AG08395 (cell line): ENCODE measurements at regions not wholly inside any gene's neighbourhood (a gene's known extent, or its start where the extent isn't known, plus 50 kb on each side); places are given as distances from the start of the nearest gene placed in this dataset.
A peak's percentile ranks its signal among the peaks of the same experiment; 100 is the strongest.

Experiments used
- DNase-seq: peaks from one replicate; pipeline ENCODE4 v3.0.0; 2012; ENCODE audit warnings: mixed read lengths, low spot score

- peak; percentile 50 for DNase-seq
Observed at GRCh38 chr5:67414712-67415111, 218.1 kb upstream of the CD180 start.

DNA sequence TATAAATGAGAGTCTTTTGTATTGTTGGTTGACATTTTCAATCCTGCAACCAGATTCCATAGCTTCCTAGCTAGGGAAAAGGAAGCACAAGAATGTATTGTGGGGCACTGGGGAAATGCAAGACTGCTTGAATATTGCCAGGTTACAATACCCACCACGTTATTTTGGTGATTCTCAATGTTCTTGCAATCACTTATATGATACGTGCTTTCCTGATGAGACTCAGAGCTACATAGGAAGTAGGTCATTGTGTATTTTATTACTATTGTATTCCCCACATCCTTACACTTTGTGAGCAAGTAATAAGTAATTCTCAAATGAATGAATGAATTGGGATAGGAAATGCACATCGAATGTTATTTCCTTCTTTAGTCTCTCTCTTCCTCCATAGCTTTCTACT is 217.1 kb upstream of the CD180 start:
- DNase-seq = no peak

- no peak for DNase-seq
Observed at GRCh38 chr5:67409126-67409777, 212.7 kb upstream of the CD180 start.

DNA sequence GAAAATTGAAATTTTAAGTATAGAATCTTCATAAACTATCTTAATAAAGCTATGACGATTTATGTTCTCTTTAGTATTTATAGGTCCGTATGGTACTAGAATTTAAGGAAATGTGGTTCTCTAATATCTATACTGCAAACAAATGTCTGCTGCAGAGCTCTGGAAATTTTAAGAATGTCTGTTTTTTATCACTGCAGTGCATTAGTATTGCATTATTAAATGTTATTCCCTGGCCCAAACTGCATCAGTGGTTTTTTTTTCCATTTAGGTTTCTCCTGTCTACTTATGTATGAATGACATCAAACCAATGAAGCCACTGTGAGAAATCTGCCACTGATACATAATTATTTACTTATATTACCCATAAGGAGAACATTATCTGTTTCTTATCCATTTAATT is 211.4 kb upstream of the CD180 start:
- no peak for DNase-seq

DNA sequence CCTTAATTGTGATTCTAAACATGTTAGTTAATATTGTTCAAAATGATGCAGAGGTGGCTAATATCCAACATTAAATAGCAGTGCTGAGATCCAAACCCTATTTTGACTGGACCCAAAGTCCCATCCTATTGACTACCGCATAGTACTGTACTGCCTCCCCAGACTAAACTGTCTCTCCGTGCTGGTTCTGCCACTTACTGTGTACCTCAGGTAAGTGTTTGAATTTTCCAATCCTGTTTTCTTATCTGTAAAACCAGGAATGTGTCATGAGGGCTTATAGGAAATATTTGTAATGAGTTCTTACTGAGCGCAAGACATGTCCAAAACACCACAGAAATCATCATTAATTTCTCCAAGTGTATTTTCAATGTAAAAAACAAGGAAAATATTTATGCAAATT is 209.2 kb upstream of the CD180 start:
- DNase-seq = no peak

DNA sequence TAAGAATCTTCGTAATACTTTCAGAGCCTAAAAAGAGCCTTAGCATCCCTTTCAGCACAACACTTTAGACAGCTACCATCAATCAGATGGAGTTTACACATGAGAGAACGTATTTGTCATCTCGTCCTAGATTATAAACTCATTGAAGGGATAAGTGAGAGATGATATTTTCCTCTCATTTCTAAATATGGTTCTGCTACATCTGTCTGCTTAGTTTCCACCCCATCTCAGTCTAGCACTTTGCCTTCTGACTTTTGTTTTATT is 208.4 kb upstream of the CD180 start:
- DNase-seq = no peak

DNA sequence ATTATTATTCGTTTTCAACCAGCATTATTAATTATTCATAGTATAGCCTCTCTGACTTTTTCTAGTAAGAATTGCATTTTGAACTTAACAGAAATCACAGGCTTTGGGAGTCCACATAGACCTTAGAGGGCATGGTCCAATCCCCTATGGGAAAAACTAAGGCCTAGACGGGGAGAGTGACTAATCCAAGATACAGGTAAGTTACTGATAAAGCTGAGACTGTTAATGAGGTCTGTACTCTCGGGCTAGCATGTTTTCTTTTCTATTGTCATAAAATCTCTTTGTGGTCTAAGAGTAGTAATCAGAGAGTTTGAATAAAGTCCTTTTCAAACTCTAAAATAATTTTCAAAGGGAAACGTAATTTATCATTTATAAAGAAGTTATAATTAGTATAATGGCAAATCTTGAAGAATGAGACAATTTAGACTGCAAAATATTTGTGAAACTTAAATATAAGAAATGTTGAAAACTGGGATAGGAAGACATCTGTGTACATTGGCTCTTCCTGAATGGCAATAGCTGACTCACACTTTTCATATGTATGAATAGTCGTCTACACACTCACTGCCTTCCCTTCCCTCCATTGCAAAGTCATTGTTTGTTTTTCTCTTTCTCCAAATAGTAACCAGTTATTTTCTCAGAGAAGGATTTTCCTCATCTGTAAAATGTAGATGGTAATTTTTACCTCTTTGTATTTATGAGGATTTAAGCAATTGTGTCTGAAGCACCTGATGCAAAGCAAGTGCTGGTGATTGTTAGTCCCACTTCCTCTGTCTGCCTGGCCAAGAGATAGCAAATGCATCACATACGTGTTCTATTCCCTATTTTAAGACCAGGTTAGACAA is 207.9 kb upstream of the CD180 start:
- no peak for DNase-seq

- DNase-seq = no peak
Observed at GRCh38 chr5:67402526-67402925, 205.9 kb upstream of the CD180 start.

DNA sequence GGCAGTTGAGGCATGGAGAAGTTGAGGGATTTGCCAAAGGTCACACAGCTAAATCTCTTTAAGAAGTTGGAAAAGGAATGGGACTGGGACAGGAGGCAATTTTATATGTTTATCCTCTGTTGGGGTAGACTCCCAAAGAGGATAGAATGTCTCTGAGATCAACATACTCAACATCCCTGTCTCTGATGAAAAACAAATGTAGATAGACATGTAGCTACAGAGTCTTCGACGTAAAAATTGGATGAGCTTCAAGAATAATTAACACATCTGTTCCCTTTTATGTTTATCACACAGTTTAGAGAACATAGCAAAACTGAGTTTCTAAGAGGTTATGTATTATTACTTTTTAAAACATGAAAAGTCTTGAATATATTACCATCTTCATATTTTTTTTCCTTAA is 204.6 kb upstream of the CD180 start:
- DNase-seq = no peak

- DNase-seq = no peak
Observed at GRCh38 chr5:67400752-67401151, 204.2 kb upstream of the CD180 start.

GRCh38 chr5:67395790-67396418 is 199.3 kb upstream of the CD180 start:
- DNase-seq = no peak

- no peak for DNase-seq
Observed at GRCh38 chr5:67393211-67393610, 196.6 kb upstream of the CD180 start.

- DNase-seq = no peak
Observed at GRCh38 chr5:67390935-67391334, 194.3 kb upstream of the CD180 start.

DNA sequence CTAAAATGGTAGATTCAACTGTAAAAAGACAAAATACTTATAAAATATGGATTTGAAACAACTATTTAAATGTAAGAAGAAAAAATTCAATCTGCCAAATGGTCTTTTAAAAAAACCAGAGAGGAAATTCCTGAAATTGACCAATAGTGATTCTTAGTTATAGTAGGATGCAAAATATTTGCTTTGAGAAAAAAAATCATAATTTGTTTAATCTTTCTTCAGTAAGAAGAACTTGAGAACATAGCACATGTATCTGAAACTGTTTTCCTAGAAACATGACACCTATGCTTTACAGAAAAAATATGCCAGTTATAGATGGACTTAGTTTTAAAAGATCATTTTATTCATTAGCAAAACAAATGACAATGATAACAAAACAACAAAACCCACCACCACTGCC is 186.9 kb upstream of the CD180 start:
- DNase-seq = no peak

GRCh38 chr5:67381236-67381880 is 184.8 kb upstream of the CD180 start:
- no peak for DNase-seq

DNA sequence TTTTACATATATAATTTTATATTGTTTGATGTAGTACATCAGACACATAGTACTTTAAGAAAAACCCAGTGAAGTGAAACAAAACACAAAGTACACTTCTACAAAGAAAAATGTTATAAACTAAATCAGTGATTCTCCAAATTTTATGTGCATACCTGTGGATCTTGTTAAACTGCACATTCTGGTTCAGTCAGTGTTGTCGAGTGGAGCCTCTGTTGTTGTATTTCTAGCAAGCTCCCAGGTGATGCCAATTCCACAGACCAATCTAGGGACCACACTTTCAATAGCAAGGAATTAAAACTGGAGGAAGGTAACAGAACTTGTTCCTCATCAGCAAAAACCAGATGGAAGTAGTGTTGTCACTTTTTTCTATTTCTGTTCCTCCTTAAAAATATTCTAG is 183.8 kb upstream of the CD180 start:
- DNase-seq = no peak

DNA sequence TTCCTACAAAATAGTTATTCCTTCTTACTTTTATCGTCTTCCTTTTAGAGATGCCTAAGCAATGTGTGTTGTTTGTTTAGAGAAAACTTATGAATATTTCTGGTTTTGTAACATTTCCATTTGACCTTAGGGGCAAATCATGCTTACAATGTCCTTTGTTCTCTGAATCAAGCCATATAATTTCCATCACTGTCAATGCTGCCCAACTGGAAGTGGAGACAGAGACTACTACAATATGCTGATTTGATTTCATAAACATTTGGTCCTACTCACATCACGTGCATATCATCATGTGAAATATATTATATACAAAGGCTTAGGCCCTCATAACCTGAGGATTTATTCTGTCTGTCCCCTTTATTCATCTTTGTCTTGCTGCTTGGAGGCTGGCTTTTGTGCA is 183.2 kb upstream of the CD180 start:
- no peak for DNase-seq

DNA sequence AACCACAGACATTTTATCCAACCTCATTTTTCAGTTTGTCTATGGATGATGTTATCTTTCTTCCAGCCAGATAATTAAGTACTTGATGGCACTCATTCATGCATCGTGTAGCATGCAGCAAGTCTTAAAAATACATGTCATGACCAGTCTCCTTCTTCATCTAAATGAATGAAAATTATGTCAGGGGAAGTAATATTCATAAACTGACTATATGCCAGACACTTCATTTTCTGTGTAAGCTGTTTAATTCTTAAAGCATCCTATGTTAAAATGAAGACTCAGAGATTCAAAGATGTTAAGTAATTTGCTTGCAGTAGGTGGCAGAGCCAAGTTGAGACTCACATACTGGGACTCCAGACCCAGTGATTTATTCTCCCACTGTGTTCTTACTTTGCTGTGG is 181.7 kb upstream of the CD180 start:
- DNase-seq = no peak

DNA sequence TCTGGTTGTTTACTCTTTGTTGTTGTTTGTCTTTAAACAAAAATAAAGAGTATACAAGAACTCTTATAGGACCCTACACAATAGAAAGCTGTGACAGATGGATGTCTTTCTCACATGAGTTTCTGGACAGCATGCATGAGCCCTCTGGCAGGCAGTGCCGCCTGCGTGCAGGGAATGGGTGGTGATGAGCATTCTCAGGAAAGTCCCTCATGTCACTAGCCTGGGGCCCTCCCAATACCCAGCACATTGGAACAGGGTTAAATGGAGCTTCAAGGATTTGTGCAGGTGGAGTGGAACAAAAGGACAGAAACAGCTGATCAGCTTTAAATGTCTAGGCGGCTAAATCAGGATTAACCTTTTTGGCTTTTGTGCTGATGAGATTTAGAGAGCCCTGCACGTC is 181.0 kb upstream of the CD180 start:
- DNase-seq = no peak

- DNase-seq = no peak
Observed at GRCh38 chr5:67375606-67376005, 179.0 kb upstream of the CD180 start.

GRCh38 chr5:67374378-67374777 is 177.8 kb upstream of the CD180 start:
- DNase-seq = no peak

DNA sequence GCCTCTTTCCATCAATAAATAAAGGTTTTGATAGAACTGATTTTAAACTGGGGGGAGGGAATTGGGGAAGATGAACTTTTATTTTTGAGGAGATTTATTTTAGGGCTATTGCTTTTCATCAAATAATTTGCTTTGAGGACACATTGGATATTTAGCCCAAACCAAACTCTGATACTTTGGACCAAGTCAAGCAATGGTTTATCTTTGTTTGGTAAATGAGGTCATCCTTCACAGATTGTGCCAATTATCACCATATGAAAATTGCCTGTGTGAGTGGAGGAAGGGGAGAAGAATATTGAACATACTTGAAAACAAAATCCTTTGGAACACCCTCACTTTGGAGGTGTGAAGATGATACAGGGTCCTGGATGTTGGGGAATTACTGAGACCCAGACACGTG is 176.9 kb upstream of the CD180 start:
- DNase-seq = no peak

- no peak for DNase-seq
Observed at GRCh38 chr5:67372887-67373286, 176.3 kb upstream of the CD180 start.
